ENCODE measurements at regions not wholly inside any gene's neighbourhood (a gene's known extent, or its start where the extent isn't known, plus 50 kb on each side); places are given as distances from the start of the nearest gene placed in this dataset.

GRCh38 chr4:81845761-81846160 lies 374.1 kb upstream of the RASGEF1B start:
- TF ChIP-seq POLR2A (IDR thresholded peaks at IDR 0.05), result no peak
- TF ChIP-seq, protein P1, sequence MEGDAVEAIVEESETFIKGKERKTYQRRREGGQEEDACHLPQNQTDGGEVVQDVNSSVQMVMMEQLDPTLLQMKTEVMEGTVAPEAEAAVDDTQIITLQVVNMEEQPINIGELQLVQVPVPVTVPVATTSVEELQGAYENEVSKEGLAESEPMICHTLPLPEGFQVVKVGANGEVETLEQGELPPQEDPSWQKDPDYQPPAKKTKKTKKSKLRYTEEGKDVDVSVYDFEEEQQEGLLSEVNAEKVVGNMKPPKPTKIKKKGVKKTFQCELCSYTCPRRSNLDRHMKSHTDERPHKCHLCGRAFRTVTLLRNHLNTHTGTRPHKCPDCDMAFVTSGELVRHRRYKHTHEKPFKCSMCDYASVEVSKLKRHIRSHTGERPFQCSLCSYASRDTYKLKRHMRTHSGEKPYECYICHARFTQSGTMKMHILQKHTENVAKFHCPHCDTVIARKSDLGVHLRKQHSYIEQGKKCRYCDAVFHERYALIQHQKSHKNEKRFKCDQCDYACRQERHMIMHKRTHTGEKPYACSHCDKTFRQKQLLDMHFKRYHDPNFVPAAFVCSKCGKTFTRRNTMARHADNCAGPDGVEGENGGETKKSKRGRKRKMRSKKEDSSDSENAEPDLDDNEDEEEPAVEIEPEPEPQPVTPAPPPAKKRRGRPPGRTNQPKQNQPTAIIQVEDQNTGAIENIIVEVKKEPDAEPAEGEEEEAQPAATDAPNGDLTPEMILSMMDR (IDR thresholded peaks at IDR 0.05), result no peak
- no peak overlapping the region for H3K27ac ChIP-seq
- 84 to 87% methylated on average over 3 of the region's 3 CpGs for WGBS, 2 donors
- H3K36me3 ChIP-seq, result no peaks in the 10 kb centered on the region
- intact Hi-C loops (cut with DNase I), result no loop called here
- H3K4me1 ChIP-seq, result no peaks in the 10 kb centered on the region
- H3K27me3 ChIP-seq, result no peaks in the 10 kb centered on the region
- H3K9me3 ChIP-seq, result no peaks in the 10 kb centered on the region
- H3K4me3 ChIP-seq, result no peak overlapping the region
- DNase-seq, result no peak

GRCh38 chr4:81845273-81845672 lies 373.6 kb upstream of the RASGEF1B start:
- no peak overlapping the region for H3K4me3 ChIP-seq
- no peak for DNase-seq
- H3K36me3 ChIP-seq, result no peaks in the 10 kb centered on the region
- intact Hi-C loops (cut with DNase I), result no loop called here
- H3K4me1 ChIP-seq, result no peaks in the 10 kb centered on the region
- WGBS, 2 donors, result 77 to 90% methylated on average over 2 of the region's 2 CpGs
- no peak overlapping the region for H3K27ac ChIP-seq
- H3K9me3 ChIP-seq, result no peaks in the 10 kb centered on the region
- no peak for TF ChIP-seq POLR2A (IDR thresholded peaks at IDR 0.05)
- TF ChIP-seq, protein P1 (IDR thresholded peaks at IDR 0.05), result no peak
- no peaks in the 10 kb centered on the region for H3K27me3 ChIP-seq

DNA sequence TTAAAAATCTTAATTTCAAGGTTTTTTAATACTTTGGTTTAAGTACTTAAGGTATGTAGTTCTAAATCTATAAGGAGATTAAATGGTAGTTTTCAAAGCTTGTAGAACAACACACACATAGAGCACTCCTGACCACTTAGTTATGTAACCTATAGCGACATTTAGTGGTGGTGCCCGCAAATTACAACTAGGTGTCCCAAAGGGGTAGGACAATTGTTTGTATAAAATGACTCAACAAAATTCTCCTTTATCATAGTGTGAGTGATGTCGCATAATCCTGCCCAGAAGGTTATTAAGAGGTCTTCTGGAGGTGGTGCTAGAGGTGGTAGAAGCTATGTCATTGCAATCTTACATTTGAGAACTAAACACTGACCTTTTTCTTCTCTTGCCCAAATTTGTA lies 373.0 kb upstream of the RASGEF1B start:
- WGBS, 2 donors, result 2% methylated on average over 3 of the region's 3 CpGs
- H3K4me3 ChIP-seq, result no peak overlapping the region
- H3K27me3 ChIP-seq, result no peaks in the 10 kb centered on the region
- TF ChIP-seq, protein P1 (IDR thresholded peaks at IDR 0.05), result peak; percentile 63 to 89 (median 77)
- no peak for TF ChIP-seq POLR2A (IDR thresholded peaks at IDR 0.05)
- H3K36me3 ChIP-seq, result no peaks in the 10 kb centered on the region
- no peak for DNase-seq
- no peak overlapping the region for H3K27ac ChIP-seq
- no peaks in the 10 kb centered on the region for H3K4me1 ChIP-seq
- intact Hi-C loops (cut with DNase I), result loop anchor here (5.0 kb wide), 1 partner anchor 377 kb away; no protein-coding TSS in a partner anchor
- H3K9me3 ChIP-seq, result no peaks in the 10 kb centered on the region

DNA sequence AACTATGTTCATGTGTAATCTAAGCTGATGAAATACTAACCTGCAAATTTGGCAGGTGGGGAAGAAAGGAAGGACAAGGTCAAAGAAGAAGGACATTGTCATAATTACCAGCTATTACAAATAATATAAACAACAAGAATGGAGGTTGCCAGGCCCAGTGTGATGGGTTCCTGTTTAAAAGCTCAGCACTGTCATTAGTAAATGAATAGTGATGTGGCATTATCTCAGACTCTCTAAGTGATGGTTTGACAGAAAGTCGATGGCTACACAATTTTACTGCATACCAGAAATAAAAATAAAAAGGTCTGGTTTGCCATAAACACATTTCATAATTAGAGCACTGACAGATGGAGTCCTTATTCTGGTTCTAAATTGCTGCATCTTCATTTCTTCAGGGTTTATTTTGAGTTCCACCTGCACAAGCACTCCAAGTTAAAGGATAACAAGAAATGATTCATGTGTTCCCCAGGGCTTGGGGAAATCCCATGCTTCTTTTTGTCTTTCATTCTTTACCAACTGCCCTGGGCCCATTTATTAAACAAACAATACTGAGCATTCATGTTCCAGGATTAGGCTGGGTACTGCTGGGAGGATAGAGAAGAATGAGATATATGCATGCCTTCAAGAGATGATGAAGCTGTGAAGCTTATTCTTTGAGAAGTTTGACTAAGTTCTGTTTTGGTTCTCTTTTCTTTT lies 367.8 kb upstream of the RASGEF1B start:
- DNase-seq, result no peak
- intact Hi-C loops (cut with DNase I), result loop anchor here (5.0 kb wide), 1 partner anchor 372 kb away; no protein-coding TSS in a partner anchor
- no peaks in the 10 kb centered on the region for H3K27me3 ChIP-seq
- no peak overlapping the region for H3K4me3 ChIP-seq
- H3K27ac ChIP-seq, result no peak overlapping the region
- H3K36me3 ChIP-seq, result no peaks in the 10 kb centered on the region
- 32 to 42% methylated on average over 1 of the region's 1 CpG for WGBS, 2 donors
- no peaks in the 10 kb centered on the region for H3K9me3 ChIP-seq
- TF ChIP-seq, protein P1 (IDR thresholded peaks at IDR 0.05), result no peak
- no peak for TF ChIP-seq POLR2A (IDR thresholded peaks at IDR 0.05)
- H3K4me1 ChIP-seq, result no peaks in the 10 kb centered on the region

DNA sequence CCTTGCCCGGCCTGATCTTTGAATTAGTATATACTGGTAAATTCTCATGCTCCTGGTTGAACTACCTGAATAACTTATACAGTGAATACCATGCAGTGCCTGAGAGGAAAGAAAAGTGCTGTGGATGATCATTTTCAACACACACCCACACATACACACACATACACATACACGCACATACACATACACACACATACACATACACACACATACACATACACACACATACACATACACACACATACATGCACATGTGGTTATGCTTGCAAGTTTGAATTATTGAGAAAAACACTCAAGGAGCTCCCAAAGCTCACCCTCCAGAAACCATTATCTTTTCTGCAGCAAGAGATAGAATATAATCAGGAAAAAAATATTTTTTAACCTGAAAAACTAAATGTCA lies 366.9 kb upstream of the RASGEF1B start:
- H3K36me3 ChIP-seq, result no peaks in the 10 kb centered on the region
- no peak overlapping the region for H3K4me3 ChIP-seq
- TF ChIP-seq POLR2A (IDR thresholded peaks at IDR 0.05), result no peak
- TF ChIP-seq, protein P1 (IDR thresholded peaks at IDR 0.05), result no peak
- no peak for DNase-seq
- H3K4me1 ChIP-seq, result no peaks in the 10 kb centered on the region
- WGBS, 2 donors, result 96 to 100% methylated on average over 1 to 2 of the region's 2 CpGs
- intact Hi-C loops (cut with DNase I), result no loop called here
- H3K9me3 ChIP-seq, result no peaks in the 10 kb centered on the region
- no peak overlapping the region for H3K27ac ChIP-seq
- H3K27me3 ChIP-seq, result no peaks in the 10 kb centered on the region

Data from esophagus squamous epithelium (tissue), 5 donors.